ENCODE measurements at regions not wholly inside any gene's neighbourhood (a gene's known extent, or its start where the extent isn't known, plus 50 kb on each side); places are given as distances from the start of the nearest gene placed in this dataset.

DNA sequence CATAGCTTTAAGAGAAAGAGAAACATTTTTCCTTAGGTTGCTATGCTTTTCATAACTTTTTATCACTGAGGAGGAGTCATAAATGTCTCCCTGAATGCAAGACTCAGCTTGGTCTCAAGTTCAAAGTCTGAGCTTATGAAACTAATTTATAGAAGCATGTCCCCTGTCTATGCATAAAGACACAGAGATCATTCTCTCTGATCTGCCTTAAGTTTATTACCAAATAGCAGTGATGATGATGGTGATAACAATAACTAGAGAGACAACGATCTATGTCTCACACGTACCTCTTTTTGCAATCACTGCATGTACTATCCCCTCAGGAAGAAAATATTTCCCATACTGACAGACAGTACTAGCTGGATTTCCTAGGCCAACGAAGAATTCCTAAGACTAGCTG, 266.4 kb upstream of the G2E3 start:
- DNase-seq: no peak
- intact Hi-C loops (cut with DNase I): no loop called here
- 73 to 86% methylated on average over 2 to 3 of the region's 3 CpGs for WGBS, 2 donors
- TF ChIP-seq POLR2A (IDR thresholded peaks at IDR 0.05) (no peak), CTCF (IDR thresholded peaks at IDR 0.05) (no peak)
- Histone ChIP-seq H3K4me3 (no peak overlapping the region), H3K36me3 (no peaks in the 10 kb centered on the region), H3K27ac (no peak overlapping the region), H3K9me3 (no peaks in the 10 kb centered on the region), H3K27me3 (no peaks in the 10 kb centered on the region), H3K4me1 (no peaks in the 10 kb centered on the region)

DNA sequence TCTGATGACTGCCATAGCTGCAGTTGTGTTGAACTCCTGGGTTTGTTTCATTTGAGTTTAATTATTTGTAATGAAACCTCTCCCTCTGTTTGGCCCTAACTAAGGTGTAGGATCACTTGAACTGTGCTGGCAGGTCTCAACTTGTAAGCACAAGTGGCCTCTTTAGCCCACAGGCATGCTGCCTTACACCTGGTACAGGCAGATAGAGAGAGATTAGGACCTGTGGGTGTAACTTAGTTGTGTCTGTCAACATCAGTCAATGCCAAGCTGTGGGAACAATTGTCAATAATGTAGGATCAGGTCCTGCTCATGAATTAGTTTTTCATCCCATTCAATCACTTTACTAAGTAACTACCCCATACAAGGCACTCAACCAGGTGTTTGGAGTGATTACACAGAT, 263.0 kb upstream of the G2E3 start:
- Histone ChIP-seq H3K4me1 (no peaks in the 10 kb centered on the region), H3K27ac (no peak overlapping the region), H3K9me3 (no peaks in the 10 kb centered on the region), H3K36me3 (no peaks in the 10 kb centered on the region), H3K4me3 (no peak overlapping the region), H3K27me3 (no peaks in the 10 kb centered on the region)
- no peak for DNase-seq
- no peak for TF ChIP-seq POLR2A (IDR thresholded peaks at IDR 0.05)
- TF ChIP-seq CTCF (IDR thresholded peaks at IDR 0.05): no peak
- intact Hi-C loops (cut with DNase I): no loop called here

DNA sequence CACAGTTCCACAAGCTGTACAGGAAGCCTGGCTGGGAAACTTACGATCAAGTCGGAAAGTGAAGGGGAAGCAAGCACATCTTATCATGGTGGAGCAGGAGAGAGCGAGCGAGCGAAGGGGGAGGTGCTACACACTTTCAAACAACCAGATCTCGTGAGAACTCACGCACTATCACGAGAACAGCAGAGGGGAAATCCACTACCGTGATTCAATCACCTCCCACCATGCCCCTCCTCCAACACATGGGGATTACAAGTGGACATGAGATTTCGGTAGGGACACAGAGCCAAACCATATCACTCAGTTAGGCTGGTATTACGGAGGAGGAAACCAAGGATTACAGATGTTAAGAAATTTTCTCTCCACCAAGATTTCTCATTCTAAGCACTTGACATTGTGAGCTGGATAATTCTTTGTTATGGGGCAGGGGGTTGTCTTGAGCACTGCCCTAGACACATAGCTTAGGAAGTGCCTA, 262.0 kb upstream of the G2E3 start:
- intact Hi-C loops (cut with DNase I): no loop called here
- no peaks in the 10 kb centered on the region for H3K9me3 ChIP-seq
- no peak overlapping the region for H3K4me3 ChIP-seq
- WGBS, 2 donors: 70 to 77% methylated on average over 10 to 11 of the region's 11 CpGs
- TF ChIP-seq CTCF (IDR thresholded peaks at IDR 0.05) (no peak), POLR2A (IDR thresholded peaks at IDR 0.05) (no peak)
- no peaks in the 10 kb centered on the region for H3K27me3 ChIP-seq
- no peak for DNase-seq
- no peaks in the 10 kb centered on the region for H3K36me3 ChIP-seq
- no peaks in the 10 kb centered on the region for H3K4me1 ChIP-seq
- H3K27ac ChIP-seq: no peak overlapping the region

GRCh38 chr14:30297876-30298795, 260.8 kb upstream of the G2E3 start:
- no peak overlapping the region for H3K27ac ChIP-seq
- no peak overlapping the region for H3K4me3 ChIP-seq
- no peak for DNase-seq
- no peaks in the 10 kb centered on the region for H3K36me3 ChIP-seq
- WGBS, 2 donors: 75 to 78% methylated on average over 10 of the region's 10 CpGs
- TF ChIP-seq CTCF (IDR thresholded peaks at IDR 0.05) (no peak), POLR2A (IDR thresholded peaks at IDR 0.05) (no peak)
- H3K4me1 ChIP-seq: no peaks in the 10 kb centered on the region
- H3K9me3 ChIP-seq: no peaks in the 10 kb centered on the region
- intact Hi-C loops (cut with DNase I): no loop called here
- no peaks in the 10 kb centered on the region for H3K27me3 ChIP-seq

- H3K27me3 ChIP-seq: no peaks in the 10 kb centered on the region
- no peak for TF ChIP-seq POLR2A (IDR thresholded peaks at IDR 0.05)
- TF ChIP-seq CTCF (IDR thresholded peaks at IDR 0.05): no peak
- 80 to 81% methylated on average over 8 of the region's 8 CpGs for WGBS, 2 donors
- DNase-seq: no peak
- no peaks in the 10 kb centered on the region for H3K4me1 ChIP-seq
- intact Hi-C loops (cut with DNase I): no loop called here
- no peak overlapping the region for H3K4me3 ChIP-seq
- H3K27ac ChIP-seq: no peak overlapping the region
- H3K9me3 ChIP-seq: no peaks in the 10 kb centered on the region
- H3K36me3 ChIP-seq: no peaks in the 10 kb centered on the region
Observed at GRCh38 chr14:30299915-30300314, 259.0 kb upstream of the G2E3 start.

Measured in esophagus squamous epithelium (tissue), 5 donors.